DMS53 treated with DMSO at 0.1 percent for 48 hours (cell line): ENCODE measurements at regions not wholly inside any gene's neighbourhood (a gene's known extent, or its start where the extent isn't known, plus 50 kb on each side); places are given as distances from the start of the nearest gene placed in this dataset.

Experiments used
- DNase-seq: peaks from one replicate; lab custom pipeline; 2025; ENCODE audit not compliant: unreplicated experiment; lab: John Stamatoyannopoulos, UW

DNA sequence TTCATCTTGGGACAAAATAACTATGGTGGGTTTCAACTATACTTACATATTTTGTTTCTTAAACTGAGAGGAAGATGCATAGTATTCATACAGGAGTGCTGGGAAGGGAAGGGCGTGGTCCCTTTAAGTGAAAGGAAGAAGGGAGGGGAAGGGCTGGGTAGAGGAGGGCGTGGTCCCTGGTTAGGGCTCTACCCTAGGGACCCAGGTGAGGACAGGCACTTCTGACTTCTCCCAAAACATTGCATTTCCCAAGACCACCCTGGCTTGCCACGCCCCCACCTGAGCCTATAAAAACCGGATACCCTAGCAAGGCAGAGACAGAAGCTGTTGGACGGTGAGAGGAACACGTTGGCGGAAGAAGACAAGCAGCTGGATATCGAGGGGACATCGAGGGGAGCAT, 157.6 kb upstream of the PLXNA4 start:
- no peak for DNase-seq

DNA sequence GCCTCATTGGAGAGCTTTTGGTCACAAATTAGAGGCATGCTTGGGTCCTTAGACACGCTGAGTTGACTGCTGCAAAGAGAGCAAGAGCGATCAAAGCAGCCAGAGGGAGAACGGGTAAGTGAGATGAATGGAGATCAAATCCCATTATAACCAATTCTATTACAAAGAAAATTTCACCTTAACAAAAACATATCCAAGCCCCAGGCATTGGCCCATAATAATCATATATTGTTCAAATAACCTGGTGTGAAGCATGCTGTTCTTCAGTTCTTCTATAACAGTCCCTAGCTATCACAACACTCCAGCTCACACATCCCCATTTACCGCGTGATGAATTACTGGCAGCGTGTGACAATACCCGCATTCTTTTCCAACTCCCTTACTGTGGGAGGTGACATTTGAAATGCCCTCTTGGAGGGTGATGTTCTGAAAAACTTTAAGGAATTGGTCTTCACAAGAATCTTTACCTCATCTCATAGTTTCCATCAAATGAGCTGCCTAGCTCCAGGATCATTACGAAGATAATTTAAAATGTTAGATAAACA, 156.1 kb upstream of the PLXNA4 start:
- DNase-seq = no peak

DNA sequence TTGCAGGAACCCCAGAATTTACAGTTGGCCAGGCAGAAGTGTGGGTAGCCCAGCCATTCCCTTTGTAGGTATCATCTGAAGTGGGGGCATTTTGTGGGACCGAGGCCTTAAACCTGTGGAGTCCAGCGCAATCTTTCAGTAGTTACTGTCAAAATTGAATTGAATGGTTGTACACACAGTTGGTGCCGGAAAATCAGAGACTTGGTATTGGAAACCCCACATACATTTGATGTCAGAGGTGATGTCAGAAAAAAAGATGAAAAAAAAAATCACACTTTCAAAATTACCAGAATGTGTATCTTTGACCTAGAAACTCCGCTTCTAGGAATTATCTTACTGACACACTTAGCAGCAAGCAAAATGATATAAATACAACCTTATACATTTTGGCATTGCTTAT, 153.8 kb upstream of the PLXNA4 start:
- DNase-seq = no peak

DNA sequence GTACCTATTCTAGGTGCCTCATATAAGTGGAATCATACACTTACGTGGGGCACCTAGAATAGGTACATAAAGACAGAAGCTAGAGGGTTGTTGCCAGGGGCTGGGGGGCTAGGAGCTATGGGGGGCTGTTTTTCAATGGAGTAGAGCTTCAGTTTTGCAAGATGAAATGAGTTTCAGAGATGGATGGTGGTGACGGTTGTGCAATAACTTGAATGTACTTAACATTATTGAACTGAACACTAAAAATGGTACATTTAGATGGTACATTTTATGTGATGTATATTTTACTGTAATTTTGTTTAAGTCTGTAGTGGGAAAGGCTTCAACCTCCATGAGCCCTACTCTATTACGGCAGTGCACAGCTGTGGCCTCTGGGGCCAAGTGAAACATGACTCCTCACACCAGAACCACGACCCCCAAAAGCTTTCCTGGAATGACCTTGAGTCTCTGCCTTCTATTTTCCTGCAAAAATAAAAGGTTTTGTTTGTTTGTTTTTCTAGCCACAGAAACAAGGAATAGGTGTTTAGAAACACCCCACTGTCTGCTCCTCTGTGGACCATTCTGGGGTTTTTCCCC, 147.3 kb upstream of the PLXNA4 start:
- no peak for DNase-seq

DNA sequence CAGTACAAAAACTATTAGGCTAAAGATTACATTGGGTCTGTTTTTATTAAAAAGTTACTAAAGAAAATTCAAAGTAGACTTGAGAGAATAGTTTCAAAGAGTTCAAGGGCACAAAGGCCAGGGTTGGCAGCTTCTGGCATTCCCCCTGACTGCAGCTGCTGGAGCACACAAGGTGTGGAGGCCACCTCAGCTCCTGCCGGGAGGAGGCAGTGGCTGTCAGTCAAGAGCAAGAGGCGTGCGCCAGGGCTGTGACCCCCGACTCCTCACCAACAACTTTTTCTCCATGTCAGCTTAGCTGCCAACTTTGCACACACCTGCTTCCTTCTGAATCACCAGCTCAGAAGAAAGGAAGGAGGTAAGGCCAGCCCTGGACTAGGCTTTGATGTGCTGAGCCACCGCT, 144.6 kb upstream of the PLXNA4 start:
- no peak for DNase-seq

DNA sequence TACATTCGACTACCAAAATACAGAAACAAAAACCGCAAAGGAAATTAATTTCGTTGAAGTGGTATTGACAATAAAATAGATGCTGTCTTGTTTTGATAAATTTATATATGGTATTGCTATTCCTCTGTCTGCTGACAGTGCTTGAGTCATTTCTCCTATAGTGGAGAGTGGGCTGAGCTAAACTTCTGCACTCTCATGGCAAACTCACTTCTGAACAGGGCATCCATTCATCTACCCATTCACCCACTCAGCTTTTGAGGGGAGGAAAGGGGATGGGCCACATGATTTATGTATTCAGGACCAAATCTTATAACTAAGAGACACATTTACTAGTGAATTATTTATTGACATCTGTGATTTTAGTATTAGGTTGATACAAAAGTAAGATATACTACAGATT, 137.6 kb upstream of the PLXNA4 start:
- no peak for DNase-seq

DNA sequence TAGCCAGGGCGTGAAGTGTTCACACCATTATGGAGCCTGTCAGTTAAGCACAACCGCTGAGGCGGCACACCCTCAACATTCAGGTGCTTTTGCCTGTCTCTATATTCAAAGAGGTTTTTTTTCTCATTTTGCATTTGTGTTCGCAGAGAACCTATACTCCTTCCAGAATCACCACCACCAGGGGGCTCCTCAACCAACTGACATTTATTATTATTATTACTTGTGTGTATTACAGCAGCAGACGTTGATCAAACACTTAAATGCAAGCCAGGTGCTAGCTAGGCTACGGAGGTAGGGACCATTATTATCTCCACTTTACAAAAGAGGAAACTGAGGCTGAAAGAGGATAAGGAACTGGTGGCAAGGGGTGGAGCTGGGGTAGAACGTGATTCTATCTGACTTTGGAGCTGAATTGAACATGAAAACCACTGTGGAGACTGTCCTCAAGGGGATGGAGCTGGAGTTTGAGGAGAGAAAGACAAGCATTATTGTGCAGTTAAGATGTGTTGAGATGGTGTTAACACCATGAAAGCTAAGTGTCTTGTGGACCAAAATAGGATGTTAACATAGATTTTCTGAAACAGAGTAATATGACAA, 133.8 kb upstream of the PLXNA4 start:
- peak; percentile 3 for DNase-seq

DNA sequence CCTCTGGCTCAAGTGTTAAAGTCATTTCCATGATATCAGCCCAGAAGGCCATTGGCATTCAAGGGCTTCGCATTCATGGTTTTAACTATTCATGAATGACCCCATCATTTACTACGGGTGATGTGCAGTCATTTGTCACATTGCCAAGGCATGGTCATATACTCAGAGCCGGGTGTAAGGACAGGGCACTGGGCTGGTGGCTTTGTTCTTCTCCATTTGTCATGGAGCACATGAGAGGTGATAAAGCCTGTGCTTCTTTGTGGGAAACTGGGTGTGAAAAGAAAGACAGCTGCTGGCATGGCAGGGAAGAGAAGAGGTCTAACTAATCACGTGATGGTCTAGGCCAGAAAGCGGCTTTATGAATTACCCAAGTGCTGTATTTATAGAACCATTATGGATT, 132.2 kb upstream of the PLXNA4 start:
- DNase-seq = no peak

DNA sequence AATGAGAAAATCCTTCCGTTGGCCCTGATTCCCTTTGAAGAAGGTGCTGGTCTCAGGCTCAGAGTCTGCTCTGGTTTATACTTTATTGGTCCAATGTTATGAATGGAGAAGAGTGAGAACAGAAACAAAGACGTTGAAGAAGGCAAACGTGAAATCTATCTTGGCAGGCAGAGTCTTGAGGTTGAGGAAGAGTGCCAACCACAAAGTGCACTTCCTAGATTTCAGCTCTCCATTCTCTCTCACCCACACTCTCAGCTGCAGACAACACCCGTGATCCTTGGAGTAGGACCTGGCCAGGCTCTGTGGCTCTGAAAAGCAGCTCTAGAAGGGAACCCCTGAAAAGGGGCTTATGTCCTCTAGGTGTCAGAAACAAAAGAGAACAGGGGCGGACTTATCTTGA, 128.9 kb upstream of the PLXNA4 start:
- no peak for DNase-seq

DNA sequence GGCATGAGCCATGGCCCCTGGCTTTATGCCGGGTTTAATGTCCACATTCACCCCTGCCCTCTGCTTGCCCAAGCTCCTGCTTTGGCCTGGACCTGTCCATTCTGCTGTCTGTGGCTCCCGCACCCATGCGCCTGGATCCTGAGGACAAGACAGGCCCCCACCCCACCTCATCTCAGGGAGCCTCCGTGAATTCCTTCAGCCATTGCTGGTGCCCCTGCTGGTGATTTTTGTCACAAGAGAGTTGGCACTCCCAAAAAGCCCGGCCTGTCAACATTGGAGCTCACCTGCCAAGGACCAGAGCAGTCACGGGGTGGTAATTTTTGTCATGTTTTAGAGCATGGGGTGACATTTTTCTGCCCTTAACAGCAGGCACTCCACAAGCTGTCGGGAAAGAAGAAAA, 127.5 kb upstream of the PLXNA4 start:
- DNase-seq = no peak

DNA sequence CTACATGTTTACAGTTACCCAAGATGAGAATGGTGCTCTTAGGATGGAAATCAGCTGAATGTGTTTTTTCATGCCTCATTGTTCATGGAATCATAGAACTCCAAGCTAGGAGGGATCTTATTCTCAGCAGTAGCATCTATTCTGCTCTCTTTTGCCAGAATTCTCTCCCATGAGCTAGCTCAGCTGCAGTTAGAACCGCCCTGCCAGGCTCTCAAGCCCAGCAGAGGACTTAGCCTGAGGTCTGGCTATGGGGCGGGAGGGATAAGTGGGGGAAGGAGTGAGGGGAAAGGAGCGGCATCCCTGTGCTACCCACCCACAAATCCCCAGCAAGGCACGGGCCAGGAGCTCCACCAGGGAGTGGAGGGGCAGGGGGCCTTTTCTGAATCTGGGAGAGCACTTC, 120.7 kb upstream of the PLXNA4 start:
- no peak for DNase-seq

DNA sequence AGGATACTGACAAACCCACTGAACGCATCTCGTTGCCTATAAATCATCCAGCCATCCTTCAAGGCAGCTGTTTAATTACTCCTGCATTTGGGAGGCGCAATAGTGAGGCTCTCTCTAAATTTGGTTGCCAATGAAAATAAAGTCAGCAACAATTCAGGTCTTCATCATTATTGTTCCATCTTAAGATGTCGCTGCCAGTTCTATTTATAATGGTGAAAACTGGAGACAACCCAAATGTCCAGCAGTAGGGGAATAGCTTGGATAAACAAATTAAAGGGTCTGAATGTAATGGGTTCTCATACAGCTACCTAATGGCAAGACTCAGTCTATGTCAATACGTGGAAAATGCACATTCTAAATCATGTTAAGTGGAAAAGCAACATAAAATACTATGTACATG, 120.1 kb upstream of the PLXNA4 start:
- DNase-seq = no peak

DNA sequence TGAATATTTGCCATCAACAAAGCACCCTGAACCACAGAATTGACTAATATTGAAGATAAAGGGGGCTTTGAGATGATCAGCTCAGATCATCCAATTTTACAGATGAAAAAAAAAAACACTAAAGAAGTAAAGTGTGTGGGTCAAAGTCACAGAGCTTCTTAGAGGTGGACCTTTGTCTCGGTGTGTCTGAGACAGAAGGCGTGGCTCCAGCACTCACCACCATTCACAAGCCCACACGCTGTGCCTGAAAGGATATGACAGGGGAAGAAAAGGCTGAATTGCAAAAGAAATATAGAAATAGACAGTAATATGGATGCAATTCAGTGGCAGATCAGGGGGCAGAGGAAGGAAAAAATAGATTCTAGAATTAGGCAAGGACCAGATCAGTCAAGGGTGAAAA, 114.9 kb upstream of the PLXNA4 start:
- DNase-seq = no peak

DNA sequence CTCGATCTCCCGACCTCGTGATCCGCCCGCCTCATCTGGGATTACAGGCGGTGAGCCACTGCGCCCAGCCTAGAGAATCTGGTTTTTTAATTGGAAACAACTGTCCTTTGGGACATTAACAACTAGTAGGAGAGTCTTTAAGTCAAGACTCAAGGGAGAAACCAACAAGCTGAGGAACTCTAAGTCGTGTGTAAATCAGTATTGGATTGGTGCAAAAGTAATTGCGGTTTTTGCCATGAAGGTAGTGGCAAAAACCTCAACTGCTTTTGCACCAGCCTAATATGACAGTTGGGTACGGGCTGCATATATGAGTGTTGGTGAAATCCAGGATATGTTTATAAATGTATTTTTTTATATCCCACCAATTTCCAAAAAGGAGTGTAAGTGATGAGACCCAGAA, 113.9 kb upstream of the PLXNA4 start:
- no peak for DNase-seq

DNA sequence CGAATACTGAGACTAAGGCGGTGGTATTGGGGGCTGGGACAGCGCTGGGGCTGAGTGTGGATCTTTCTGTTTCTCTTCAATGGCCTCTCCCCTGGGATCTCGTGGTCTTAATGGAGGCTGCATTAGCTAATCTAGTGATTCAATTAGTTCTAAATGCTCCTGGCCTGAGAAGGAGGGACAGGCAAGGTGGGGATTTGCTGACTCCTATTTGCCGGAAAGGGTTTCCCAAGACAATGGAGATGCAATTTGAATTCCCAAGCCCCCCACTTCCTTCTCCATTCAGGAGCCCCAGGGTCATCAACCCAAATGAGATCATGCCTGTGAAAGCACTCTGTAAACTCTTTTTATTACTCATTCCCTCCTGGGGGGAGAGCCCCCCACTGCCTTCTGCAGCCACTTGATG, 111.7 kb upstream of the PLXNA4 start:
- DNase-seq = no peak

DNA sequence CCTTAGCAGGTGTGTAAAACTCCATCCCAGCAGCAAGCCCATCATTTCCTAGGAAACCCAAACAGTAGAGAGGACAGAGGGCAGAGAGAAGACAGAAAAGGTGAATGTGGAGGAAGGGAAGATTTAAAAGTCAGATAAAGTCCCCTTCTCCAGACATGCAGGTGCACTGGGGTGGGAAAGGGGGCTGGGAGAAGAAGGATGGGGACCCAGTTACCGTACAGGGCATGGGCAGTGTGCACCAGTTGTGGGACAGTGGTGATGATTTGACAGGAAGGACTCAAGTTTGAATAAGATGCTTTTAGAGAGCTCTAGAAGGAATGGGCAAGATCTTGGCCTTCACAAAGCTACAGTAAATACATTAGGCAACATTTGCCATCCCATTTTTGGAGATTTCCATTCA, 110.7 kb upstream of the PLXNA4 start:
- no peak for DNase-seq

DNA sequence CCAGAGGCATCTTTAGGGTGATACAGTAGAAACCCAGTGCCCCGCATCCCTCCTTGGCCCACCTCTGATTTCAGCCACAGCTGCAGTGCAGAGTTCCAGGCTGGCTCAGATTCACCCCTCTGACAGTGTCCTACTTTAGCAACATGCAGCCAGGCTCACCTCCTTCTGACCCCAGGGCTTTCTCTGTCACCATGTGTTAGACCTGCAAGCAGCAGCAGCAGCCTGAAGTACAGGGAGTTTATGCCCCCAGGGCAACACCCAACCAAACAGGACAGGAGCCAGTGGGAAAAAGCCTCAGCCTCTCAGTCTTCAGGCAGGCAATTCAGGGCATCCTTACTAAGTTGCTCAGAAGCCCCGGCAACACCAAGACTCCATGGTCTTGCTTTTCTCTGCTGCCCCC, 109.0 kb upstream of the PLXNA4 start:
- no peak for DNase-seq

DNA sequence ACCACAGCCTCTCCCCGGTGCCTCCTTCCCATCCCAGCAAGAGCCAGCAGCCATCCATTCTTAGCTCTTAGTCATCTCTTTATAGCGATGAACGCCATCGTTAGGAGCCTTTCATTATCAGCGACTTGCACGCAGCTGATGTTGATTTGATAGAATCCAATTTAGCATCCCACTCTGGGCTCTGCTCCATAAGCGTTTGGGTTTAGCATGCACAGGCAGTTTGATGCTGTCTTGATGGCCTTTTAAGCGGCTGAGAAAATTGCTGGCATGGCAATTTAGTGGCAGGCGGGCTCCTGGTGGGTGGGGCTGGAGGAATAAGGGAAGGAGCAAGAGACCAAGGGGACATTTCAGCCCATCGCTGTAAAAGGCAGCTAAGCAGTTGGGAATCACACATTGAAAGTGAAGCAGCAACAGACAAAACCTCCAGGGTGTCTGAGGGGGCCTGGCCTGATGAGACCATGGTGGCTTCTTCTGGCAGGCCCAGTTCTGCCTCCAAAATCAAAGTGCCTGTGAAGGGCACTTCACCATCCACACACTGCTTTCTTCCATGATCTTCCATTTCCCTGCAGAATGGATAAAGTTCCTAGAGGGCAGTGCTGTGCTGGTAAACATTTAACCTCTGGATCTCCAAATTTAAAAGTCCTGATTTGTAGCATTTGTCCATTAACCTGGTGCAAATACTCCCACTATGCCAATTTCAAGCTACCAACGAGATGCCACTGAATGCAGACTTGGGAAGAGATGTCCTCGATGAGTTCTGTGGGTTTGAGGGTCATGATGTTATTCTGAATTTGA, 107.8 kb upstream of the PLXNA4 start:
- DNase-seq = no peak

DNA sequence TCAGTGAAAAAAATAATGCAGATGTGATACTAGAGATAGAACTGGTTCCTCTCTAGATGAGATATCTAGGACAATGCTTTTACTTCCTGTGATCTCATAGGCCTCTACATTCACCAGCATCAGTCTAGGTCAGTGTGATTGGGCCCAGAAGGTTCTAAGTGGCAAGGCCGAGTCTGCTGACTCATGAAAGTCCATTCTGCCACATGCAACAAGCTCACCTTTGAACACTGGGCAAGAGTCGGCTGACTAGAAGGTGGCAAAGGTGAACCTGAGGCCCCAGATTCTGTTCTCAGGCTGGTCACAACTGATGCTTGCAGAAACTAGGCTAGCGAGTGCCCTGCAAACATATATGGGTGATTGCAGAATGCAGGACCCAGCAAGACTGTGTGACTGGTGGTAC, 105.7 kb upstream of the PLXNA4 start:
- no peak for DNase-seq

DNA sequence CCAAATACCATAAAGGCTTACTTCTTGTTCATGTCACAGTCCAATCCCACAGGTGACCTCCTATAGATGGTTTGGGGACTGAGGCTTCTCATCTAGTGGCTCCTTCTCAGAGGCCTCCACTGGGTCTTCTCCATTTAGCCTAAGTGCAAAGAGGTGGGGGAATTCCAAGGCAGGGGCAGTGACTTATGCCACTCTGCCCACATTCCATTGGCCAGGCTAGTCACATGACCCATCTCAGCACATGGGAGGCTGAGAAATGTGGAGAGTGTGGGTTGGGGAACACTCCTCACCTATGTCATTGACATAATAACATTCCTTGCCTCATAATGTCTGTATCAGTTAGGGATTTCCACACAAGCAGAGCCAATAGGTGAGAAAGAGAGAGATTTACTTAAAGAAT, 104.3 kb upstream of the PLXNA4 start:
- DNase-seq = no peak

DNA sequence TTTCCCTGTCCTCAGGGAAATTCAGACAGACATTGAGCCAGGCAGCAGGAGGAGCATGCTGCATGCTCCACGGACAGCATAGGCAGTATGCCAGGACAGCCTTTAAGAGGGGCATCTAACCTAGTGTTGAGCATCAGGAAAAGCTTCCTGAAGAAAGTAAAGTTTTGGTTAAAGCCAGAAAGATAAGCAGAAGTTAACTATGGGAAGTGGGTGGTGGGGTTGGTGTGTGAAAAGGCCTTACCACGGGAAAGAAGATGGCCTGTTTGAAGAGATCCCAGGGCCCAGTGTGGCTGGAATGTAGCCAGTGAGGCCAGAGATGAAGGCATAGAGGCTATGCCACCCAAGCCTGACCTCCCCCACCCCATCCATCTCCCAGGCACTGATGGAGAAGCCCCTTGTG, 102.4 kb upstream of the PLXNA4 start:
- no peak for DNase-seq

DNA sequence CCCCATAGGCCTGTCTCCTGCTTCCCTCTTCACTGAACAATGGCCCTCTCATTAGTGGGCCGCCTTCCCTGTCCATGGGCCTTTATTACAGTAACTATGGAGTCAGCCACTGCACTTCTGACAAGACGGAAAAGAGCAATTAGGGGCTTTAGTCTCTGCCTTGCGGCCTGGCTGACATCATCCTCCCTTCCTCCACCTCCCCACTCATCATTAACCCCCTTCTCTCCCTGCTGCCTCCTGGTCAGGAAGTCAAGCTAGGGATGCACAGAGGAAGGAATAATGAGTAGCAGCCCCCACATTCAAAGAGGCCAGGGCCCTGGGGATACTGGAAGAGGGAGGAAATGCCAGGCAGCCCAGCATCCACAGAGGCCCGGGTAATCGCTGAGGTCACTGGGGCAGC, 101.6 kb upstream of the PLXNA4 start:
- no peak for DNase-seq
